Type B pancreatic cell (in vitro differentiated cells): ENCODE measurements at regions not wholly inside any gene's neighbourhood (a gene's known extent, or its start where the extent isn't known, plus 50 kb on each side); places are given as distances from the start of the nearest gene placed in this dataset.

ENCODE experiments used
- DNase-seq: peaks from one replicate; pipeline ENCODE4 v3.0.0; 2021; ENCODE audit warnings: mixed read lengths; ENCODE audit not compliant: unreplicated experiment; ENCODE audit errors: extremely low spot score
- H3K27ac Mint-ChIP-seq: 2 replicates; pipeline ENCODE4 v1.8.0; 2021; ENCODE audit warnings: mild to moderate bottlenecking, mixed read lengths
- H3K27me3 Mint-ChIP-seq: 2 replicates; pipeline ENCODE4 v1.8.0; 2021; ENCODE audit warnings: mixed read lengths
- H3K36me3 Mint-ChIP-seq: 2 replicates; pipeline ENCODE4 v1.8.0; 2021; ENCODE audit warnings: mixed read lengths
- H3K4me1 Mint-ChIP-seq: one replicate; pipeline ENCODE4 v1.8.0; 2021; ENCODE audit warnings: mixed read lengths; ENCODE audit not compliant: unreplicated experiment
- H3K4me3 Mint-ChIP-seq: 2 replicates; pipeline ENCODE4 v1.8.0; 2021; ENCODE audit warnings: mild to moderate bottlenecking, mixed read lengths
- H3K9me3 Mint-ChIP-seq: 2 replicates; pipeline ENCODE4 v1.8.0; 2021; ENCODE audit warnings: mixed read lengths
- CTCF ChIP-seq: fragments of 200-600 bp; sonication (generic); conservative IDR thresholded peaks from 2 replicates; pipeline ENCODE4 v1.5.0; 2021; ENCODE audit warnings: antibody characterized with exemption, mild to moderate bottlenecking

GRCh38 chr1:30415171-30415940 lies 308.0 kb downstream of the MATN1 start:
- DNase-seq: peak; percentile 50
- Mint-ChIP-seq H3K4me3 (no peak overlapping the region), H3K36me3 (no peaks in the 10 kb centered on the region), H3K27ac (no peak overlapping the region), H3K9me3 (no peaks in the 10 kb centered on the region), H3K4me1 (peaks cover 18% of the 10 kb centered on the region), H3K27me3 (peaks cover 6% of the 10 kb centered on the region)
- TF ChIP-seq CTCF: no peak

DNA sequence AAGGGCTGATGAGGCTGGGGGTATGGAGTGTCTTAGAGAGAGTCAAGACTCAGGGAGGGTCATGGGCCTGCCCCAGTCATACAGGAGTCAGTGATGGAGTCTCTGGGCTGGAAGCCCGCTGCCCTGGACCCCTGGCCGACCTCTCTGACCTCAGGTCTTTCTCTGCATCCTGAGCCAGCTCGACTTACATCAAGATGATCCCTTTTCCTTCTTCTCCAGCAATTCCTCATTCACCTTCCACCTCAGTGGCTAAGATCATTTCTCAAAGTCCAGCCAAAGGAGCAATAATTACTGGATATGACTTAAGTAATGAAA lies 308.6 kb downstream of the MATN1 start:
- Mint-ChIP-seq H3K4me3 (no peak overlapping the region), H3K27me3 (peaks cover 6% of the 10 kb centered on the region), H3K27ac (no peak overlapping the region), H3K4me1 (peaks cover 18% of the 10 kb centered on the region), H3K36me3 (no peaks in the 10 kb centered on the region), H3K9me3 (no peaks in the 10 kb centered on the region)
- DNase-seq: no peak
- TF ChIP-seq CTCF: no peak

- no peaks in the 10 kb centered on the region for H3K36me3 Mint-ChIP-seq
- H3K4me3 Mint-ChIP-seq: no peak overlapping the region
- no peaks in the 10 kb centered on the region for H3K9me3 Mint-ChIP-seq
- no peak for TF ChIP-seq CTCF
- H3K4me1 Mint-ChIP-seq: peaks cover 18% of the 10 kb centered on the region
- peaks cover 10% of the 10 kb centered on the region for H3K27me3 Mint-ChIP-seq
- DNase-seq: peak; percentile 45
- H3K27ac Mint-ChIP-seq: no peak overlapping the region
These were observed 309.1 kb downstream of the MATN1 start for GRCh38 chr1:30414086-30414850.

GRCh38 chr1:30413606-30414005 lies 309.8 kb downstream of the MATN1 start:
- peak; percentile 51 for DNase-seq
- Mint-ChIP-seq H3K9me3 (no peaks in the 10 kb centered on the region), H3K4me1 (peaks cover 18% of the 10 kb centered on the region), H3K27ac (no peak overlapping the region), H3K36me3 (no peaks in the 10 kb centered on the region), H3K27me3 (peaks cover 15% of the 10 kb centered on the region), H3K4me3 (no peak overlapping the region)
- TF ChIP-seq CTCF: no peak

DNA sequence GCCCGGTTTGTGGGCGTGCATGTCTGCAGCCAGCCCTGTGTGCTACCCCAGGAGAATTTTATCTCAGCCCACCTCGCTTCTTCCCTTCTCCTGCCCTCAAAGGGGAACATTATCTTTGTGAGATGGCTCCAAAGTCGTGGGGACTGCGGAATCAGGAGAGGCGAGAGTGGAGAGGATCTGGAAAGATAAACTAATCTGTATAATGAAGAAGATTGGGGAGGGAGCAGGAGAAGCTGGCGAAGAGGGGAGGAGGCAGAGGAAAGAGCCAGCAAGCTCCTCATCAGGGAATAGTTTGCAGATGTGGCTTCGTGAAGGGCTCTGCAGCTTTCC lies 310.3 kb downstream of the MATN1 start:
- Mint-ChIP-seq H3K27ac (no peak overlapping the region), H3K27me3 (peaks cover 17% of the 10 kb centered on the region), H3K4me1 (peaks cover 12% of the 10 kb centered on the region), H3K9me3 (no peaks in the 10 kb centered on the region), H3K36me3 (no peaks in the 10 kb centered on the region), H3K4me3 (no peak overlapping the region)
- no peak for TF ChIP-seq CTCF
- DNase-seq: peak; percentile 47
